Endothelial cell of umbilical vein (primary cell): ENCODE measurements at regions not wholly inside any gene's neighbourhood (a gene's known extent, or its start where the extent isn't known, plus 50 kb on each side); places are given as distances from the start of the nearest gene placed in this dataset.

Source experiments
- EZH2 ChIP-seq: IDR thresholded peaks from 2 replicates; pipeline ENCODE4 v1.6.1; 2012; ENCODE audit warnings: borderline replicate concordance, low read depth, mild to moderate bottlenecking, moderate library complexity, low read length, inconsistent platforms; ENCODE audit not compliant: severe bottlenecking
- POLR2A ChIP-seq: IDR thresholded peaks from 2 replicates; pipeline ENCODE4 v1.6.1; 2012; ENCODE audit warnings: low read depth, mild to moderate bottlenecking, control low read depth, low read length
- TF ChIP-seq, protein P1 (sequence below), 2 donors: IDR thresholded peaks; 1 replicate in 1 of 2; 2 replicates in 1 of 2; pipeline ENCODE4 v1.5.1; 2011; ENCODE audit warnings: low read length in 2 of 2, mild to moderate bottlenecking in 2 of 2, moderate library complexity in 2 of 2, control low read depth in 1 of 2, inconsistent platforms in 1 of 2, low read depth in 1 of 2; ENCODE audit not compliant: insufficient read depth in 1 of 2; ENCODE audit errors: extremely low read depth in 1 of 2
- TF ChIP-seq, protein P2 (sequence below): IDR thresholded peaks from 2 replicates; pipeline ENCODE4 v1.6.1; 2011; ENCODE audit not compliant: insufficient read depth, insufficient read length

DNA sequence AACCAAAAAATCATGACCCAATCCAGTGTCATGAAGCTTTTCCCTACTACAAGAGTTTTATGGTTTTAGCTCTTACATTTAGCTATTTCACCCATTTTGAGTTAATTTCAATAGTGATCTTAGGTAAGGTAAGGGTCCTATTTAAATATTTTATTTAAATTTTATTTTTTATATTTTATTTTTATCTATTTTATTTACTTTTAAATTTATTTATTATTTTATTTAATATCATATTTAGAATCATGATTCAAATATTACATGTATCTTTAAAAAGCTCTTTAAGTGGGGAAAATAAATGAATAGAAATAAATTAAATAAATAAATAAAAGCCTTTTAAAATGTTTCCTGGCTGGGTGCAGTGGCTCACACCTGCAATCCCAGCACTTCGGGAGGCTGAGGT, 276.0 kb downstream of the SKIDA1 start:
- TF ChIP-seq, protein P1, sequence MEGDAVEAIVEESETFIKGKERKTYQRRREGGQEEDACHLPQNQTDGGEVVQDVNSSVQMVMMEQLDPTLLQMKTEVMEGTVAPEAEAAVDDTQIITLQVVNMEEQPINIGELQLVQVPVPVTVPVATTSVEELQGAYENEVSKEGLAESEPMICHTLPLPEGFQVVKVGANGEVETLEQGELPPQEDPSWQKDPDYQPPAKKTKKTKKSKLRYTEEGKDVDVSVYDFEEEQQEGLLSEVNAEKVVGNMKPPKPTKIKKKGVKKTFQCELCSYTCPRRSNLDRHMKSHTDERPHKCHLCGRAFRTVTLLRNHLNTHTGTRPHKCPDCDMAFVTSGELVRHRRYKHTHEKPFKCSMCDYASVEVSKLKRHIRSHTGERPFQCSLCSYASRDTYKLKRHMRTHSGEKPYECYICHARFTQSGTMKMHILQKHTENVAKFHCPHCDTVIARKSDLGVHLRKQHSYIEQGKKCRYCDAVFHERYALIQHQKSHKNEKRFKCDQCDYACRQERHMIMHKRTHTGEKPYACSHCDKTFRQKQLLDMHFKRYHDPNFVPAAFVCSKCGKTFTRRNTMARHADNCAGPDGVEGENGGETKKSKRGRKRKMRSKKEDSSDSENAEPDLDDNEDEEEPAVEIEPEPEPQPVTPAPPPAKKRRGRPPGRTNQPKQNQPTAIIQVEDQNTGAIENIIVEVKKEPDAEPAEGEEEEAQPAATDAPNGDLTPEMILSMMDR (IDR thresholded peaks at IDR 0.05; ENCODE audit: extremely low read depth in 1 of 2, insufficient read depth in 1 of 2, low read depth in 1 of 2, low read length in 2 of 2), result no peak
- TF ChIP-seq POLR2A (no peak), EZH2 (no peak)
- TF ChIP-seq, protein P2, sequence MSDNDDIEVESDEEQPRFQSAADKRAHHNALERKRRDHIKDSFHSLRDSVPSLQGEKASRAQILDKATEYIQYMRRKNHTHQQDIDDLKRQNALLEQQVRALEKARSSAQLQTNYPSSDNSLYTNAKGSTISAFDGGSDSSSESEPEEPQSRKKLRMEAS, result no peak
